CMK (cell line): ENCODE measurements at regions not wholly inside any gene's neighbourhood (a gene's known extent, or its start where the extent isn't known, plus 50 kb on each side); places are given as distances from the start of the nearest gene placed in this dataset.
"Not testable (repeated sequence)": the region's sequence is repeated elsewhere in the genome, so short reads cannot be mapped to it uniquely, and the experiment has no call there.

Source experiments
- DNase-seq: peaks from one replicate; pipeline ENCODE4 v3.0.0-alpha.2; 2010; ENCODE audit warnings: low read depth

DNA sequence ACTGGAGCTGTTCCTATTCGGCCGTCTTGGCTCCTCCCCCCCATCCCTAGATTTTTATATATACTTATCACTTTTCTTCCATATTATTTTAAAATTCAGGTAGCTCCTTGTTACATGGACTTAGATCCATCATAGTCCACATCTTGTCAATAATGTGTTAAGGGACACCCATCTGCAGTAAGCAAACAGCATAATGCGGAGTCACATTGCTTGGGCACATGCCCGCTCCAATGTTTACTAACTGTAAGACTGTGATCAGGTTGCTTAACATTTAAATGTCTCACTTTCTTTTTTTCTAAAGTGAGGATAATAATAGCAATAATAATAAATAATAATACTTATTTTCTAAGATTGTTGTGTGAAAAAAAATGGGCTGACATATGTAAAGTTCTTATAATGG, 303.2 kb upstream of the SOX14 start:
- no peak for DNase-seq

DNA sequence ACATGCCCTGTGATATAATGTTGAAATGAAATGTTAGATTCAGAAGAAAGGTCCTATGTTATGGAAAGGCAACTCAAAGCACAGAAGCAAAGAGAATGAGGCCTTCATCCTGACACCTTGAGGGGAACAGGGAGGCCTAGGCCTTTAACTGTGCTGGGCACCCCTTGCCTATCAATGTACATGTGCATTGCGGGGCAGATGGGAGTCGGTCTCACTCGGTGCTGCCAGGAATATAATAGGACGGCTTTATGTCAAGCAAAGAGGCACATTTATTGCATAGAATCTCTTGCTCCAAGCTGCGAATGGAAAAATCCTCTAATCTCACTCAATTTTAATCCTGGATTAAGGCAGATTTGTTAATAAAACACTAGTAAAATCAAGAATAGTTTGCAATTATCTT, 301.0 kb upstream of the SOX14 start:
- no peak for DNase-seq

DNA sequence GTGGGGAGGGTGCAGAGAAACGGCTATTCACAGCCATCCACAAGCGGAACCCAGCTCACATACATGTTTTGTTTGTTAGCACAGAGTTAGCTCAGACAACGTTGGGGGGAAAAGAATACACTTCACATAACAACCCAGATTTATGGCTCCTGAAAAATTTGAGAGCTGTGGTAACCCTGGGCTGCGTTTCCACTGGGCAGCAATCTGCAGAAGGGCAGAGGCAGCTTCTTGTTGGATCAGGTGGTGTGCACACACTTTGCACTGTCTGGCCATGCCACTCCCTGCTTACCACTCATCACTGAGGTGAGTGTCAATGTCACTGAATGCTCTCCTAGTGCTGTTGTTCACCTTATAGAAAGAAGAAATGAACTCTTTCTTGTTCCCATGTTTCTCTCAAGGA, 299.8 kb upstream of the SOX14 start:
- no peak for DNase-seq

DNA sequence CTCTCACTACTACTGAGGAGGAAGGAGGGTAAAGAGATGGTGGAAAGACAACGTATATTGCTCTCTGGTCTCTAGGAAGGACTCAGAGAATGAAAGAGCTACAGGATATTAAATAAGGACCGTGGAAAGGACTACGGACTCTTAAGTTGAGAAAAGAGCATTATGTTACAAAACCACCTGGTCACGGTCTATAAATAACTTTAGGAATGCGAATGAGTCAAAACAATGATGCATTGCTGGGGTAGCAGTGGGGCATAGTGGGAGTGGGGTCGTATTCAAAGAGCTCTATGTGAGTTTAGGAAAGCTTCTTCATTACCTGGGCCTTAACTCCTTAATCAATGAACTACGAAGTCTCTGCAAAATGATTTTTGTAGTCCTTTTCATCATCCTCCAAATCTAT, 295.7 kb upstream of the SOX14 start:
- no peak for DNase-seq

DNA sequence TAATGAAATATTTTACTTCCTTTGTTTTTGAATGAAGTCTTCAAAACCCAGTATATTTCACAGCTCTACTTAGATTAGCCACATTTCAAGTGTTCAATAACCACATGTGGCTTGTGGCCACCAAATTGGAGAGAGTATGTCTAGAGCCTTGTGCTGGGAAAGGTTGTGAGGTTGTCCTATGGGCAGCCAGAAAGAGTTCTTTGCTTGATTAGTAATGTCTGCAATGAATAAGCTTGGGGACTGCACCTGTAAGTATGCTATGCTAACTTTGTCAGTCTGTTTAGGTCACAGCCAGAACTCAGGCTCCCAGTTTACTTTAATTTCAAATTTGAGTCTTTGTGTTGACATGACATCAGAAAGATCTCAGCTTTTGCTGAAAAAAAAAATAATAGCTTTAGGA, 294.9 kb upstream of the SOX14 start:
- no peak for DNase-seq

DNA sequence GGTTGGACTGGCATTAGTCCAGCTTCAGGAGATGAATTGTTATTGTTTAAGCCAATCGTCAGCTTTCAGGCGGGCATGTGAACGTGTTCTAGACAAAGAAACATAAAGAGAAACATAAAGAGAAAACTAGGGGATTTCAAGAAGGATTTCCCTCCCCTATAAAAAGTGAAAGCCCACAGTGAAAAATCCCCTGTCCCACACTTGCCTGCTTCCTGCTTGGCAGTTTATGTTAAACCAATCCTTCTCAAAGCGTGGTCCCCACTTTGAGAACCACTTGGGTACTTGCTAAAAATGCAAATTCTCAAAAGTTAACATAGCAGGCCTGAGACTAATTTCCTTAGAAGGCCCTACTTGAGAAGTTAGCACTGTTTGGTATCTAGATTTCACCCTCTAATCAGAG, 293.0 kb upstream of the SOX14 start:
- DNase-seq, result no peak

DNA sequence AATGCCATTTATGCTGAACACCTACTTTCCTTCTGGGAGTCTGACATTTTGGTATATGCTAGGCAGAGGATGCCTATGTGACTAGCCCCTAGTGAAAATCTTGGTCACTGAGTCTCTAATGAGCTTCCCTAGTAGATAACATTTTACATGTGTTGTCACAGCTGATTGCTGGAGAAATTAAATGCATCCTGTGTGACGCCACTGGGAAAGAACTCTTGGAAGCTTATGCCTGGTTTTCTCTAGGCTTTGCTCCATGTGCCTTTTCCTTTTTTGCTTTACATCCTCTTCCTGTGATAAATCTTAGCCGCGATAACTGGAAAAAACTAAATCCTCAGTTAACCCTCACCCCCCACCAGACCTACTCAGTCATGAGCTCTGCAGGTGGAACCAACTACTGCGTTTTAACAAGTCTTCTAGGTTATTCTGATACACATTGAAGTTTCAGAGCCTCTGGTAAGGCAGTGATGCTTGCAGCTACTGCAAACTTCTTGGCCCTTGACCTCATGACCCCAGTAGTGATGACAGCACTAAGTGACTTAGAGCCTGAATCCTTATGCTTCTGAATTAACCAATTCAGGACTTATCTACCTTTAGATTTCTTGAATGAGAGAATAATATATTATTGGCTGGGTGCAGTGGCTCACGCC, 292.4 kb upstream of the SOX14 start:
- DNase-seq, result no peak

DNA sequence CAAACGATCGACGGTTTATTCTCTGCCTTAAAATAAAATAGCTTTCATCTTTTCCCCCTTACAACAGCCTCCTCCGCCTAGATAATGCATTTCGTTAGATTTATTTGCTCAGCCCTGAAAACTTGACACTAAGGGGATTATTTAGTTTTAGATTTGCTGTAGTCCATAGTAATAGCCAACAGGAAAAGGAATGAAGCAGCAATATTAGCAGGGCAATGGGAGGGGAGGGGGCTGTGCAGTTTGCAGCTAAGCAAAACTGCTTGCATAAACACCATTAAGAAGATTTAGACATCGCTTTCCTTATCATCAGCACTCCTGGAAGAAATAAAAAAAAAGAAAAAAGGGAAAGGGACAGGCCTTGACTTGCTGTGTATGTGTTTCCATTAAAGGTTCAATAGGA, 286.5 kb upstream of the SOX14 start:
- DNase-seq, result no peak

DNA sequence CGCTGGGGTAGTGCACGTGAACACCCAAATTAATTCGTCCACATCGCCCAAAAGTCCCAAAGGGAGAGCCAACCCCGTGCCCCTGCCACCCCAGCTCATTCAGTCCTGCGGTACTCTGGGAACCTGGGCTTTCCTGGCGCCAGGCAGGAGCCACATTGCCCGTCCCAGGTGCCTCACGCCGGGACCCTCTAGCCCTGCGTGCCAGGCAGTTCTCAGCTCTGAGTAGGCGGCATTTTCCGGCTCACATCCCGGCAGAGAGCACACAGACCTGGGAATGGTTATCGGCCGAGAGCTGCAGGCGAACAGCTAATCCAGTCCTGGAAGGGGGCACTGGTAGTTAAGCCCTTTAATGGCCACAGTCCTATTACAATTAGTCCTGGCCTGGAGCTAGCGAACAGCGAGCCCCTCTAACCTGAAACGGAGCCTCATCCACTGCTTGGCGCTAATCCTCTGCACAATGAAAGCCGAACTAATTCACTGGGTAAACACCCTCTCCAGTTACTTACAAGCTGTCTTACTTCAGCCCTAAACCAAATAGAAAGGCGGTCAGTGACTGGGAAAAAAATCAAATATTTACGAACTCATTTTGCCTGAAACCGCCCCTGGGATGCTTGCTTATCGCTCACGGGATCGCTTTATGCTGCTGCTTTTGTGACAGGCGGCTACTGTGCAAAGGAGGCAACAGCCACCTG, 254.6 kb upstream of the SOX14 start:
- DNase-seq, result no peak

DNA sequence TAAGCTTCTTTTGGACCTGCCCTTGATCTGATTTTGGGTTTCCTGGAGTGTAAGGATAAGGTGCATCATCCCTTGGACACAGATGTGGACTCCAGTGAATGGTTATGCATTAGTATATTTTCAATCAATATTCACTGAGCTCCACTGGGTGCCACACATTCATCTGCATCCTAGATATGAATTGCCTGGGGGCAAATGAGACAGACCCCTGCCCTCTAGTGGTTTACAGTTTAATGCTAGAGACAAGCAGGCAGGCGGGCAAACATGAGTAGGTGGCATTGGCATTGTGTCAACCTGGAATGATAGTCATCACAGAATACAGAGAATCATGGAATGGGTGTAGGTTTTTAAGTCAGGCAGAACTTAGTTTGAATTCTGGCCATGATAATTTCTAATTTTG, 252.5 kb upstream of the SOX14 start:
- DNase-seq, result no peak

DNA sequence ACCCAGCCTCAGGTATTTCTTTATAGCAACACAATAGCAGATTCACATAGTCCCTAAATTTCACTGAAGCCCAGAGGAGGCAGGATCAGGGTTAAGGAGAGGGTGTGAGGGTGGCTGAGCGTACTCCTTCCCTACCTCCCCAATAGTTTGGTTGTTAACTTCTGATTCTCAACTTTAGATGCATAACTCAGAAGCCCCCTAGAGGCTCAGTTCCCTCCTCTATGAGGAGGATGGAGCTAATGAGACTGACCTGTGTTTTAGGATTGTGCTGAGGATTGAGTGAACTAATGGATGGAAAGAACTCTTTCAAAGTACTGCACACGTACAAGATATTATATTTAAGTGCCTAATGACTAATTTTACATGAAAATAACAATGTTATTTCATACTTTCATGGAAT, 249.3 kb upstream of the SOX14 start:
- no peak for DNase-seq

DNA sequence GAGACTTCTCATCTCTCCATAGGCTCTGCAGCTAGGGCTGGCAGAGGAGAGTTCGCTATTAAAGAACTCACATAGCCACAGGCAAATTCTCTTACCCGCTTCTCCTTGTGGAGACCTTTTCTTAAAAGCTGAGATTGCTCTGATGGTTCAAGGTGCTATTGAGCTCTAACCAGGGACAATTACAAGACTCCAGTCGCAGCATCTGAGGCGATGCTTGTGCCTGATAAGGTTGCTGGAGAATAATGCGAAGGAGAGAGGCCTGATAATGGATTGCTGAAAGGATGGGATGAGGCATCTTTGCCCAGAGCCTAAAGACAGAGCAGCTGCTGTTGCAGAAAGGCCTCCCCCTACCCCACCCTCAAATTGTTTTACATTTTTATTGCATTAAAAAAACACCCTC, 244.5 kb upstream of the SOX14 start:
- DNase-seq, result no peak

DNA sequence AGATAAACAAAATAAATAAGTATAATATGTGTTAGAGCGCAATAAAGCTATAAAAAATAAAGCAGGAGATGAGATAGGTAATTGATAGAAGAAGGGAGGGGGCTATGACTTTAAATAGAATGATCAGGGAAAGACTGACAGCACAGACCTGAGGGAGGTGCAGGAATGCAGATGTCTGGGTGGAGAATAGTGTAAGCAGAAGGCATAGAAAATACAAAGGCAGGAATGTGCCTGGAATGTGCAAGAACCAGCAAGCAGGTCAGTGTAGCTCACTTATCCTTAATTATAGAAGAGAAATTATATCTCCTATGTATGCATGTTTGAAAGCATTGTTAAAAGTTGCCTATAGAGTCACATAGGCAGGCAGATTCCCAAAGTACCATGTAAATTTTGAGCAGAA, 239.4 kb upstream of the SOX14 start:
- DNase-seq, result no peak

DNA sequence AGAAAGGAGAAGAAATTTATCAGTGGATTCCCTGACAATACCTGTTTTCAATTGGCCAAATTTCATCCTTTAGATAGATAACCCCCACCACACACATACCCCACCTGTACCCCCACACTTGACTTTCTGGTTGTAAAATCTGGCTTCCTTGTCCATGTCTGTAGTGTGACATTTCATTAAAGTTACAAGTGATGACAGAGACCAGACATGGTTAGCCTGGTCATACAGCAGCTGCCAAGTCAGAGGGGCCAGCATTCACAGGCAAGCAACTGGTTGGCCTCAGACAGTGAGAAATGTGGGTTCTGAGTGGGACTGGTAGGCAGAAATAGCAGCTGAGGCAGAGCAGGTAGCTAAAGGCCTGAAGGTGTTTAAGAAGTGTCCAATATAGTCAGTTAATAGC, 238.6 kb upstream of the SOX14 start:
- no peak for DNase-seq

DNA sequence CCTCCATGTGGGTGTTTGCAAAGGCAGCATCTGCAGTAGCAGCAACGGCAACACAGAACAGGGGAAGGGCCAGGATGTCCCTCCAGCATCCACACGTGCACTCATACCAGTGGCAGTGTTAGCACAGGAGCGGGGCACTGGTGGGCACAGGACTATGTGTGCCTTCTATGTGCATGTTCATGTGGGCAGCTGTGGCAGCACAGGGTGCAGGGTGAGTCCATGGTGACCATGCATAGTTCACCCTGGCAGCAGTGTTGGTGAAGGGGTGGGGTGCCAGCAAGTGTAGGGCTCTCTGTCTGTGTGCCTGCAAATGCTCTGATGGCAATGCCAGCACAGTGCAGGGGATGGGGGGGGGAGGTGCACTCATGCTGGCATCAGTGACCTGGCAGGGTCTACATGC, 222.1 kb upstream of the SOX14 start:
- DNase-seq, result no peak

DNA sequence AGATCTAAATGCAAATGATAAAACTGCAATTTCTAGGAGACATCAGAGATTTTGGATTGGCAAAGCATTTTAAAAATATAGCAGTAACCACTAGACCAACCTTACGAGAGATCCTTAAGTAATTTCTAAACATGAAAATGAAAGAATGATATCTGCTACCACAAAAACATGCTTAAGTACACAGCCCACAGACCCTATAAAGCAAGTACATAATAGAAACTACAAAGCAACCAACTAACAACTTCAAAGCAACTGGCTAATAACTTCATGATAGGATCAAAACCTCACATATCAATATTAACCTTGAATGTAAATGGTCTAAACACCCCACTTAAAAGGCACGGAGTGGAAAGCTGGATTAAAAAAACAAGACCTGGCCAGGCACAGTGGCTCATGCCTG, 209.9 kb upstream of the SOX14 start:
- no peak for DNase-seq

DNA sequence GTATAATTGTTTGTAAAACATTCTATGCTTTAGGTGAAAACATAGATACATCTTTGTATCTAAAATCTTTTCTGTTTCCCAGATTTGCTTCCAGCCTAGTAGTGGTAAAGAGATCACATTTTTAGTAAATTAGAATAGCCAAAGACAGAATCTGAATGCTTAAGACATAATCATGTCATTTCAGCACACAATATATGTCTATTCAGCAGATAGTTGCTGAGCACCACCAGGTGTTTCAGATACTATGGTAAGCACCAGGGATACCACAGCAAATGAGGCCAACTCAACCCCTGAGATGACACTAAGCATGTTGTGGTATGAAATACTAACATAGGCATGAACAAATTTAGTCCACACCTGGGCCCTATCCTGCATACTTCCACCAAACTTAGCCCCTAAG, 195.2 kb upstream of the SOX14 start:
- no peak for DNase-seq

DNA sequence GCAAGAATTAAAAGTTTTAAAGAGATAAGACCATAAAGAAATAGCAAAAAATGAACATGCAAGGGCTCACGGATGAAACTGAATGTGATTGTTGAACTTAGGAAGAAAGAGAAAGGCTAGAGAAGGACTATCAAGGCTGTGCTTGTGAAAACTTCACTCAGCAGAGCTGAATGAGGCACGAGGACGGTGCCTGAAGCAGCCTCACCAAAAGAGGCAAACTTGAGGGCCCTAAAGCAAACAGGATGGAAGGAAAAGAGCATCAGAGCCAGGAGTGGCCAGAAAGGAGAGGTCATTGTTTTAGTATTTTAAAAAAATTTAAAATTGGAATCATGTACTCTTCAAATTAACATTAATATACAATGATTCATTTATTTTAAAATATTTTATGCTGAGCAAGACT, 191.2 kb upstream of the SOX14 start:
- DNase-seq, result no peak

DNA sequence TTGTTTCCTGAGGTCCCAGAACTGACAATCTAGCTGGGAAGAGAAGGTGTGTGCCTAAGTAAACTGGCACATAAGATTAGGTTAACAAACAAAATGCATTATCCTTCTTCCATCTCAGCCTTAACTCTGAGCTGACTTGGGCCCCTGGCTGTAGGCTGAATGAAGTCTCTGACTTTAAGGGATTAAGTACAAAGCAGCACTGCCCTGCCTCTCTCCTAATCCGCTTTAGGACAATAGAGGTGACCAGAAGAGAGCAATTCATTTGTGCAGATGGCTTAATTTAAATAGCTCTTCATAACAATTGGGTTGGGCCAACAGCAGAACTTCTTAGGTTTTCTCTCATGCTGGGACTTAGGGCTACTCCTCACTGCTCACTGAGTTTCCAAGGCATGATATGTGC, 181.6 kb upstream of the SOX14 start:
- no peak for DNase-seq

DNA sequence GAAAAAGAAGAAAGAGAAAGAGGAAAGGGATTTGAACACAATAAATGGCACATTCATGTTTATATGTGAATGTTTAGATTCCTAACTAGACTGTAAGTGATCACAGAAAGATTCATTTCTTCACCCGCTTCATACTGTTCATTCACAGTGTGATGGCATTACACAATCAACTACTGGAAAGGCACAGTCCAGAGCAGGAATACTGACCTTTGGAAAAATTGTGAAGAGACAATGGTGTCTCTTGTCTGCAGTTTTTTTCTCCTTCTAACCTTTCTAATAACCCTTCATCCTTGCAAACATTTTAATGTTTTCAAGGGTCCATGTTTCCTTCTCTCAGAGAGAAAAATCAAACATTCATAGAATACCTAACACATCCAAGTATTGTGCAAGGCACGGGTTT, 180.9 kb upstream of the SOX14 start:
- DNase-seq, result no peak

DNA sequence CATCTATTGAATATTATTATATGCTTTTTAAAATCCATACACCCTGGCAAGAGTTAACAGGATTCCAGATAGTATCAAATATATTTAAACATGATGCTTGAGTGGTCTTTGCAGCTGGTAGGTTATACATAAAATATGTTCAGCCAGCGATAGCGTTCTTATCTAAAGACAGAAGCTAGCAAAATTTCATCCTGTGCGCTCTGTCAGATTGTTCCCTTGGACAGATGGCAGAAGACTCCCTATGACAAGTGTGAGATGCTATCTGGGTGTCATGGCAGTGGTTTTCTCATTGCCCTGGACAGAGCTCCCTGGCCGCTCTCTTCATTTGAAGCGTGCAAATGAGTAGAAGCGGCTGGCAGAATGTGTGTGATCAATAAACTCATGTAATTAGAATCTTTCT, 175.2 kb upstream of the SOX14 start:
- DNase-seq, result no peak

DNA sequence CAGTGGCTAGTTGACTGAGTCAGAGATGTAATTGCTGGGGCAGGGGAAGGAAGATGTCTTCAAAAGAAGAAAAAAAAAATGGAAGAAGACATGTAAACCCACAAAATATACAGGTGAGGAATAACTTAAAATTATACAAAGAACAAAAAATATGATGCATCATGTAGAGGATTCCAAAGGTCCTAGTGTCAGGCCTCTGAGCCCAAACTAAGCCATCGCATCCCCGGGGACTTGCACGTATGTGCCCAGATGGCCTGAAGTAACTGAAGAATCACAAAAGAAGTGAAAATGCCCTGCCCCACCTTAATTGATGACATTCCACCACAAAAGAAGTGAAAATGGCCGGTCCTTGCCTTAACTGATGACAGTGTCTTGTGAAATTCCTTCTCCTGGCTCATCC, 168.7 kb upstream of the SOX14 start:
- not testable (repeated sequence) for DNase-seq

DNA sequence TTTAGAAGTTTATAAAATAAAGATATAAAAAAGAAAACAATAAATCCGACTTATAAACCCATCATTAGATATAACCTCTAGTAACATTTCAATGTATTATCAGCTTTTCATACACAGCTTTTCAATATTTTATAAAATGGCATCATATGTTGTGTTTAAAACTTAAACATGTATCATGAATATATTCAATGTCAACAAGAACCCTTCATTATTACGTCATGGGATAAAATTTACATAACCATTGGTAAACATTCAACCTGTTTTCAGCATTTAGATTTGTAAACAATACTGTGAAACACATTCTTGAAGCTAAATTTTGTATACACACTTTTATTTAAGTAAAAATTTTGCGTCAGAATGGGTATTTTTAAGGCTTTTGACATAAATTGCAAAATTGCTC, 153.4 kb upstream of the SOX14 start:
- no peak for DNase-seq

DNA sequence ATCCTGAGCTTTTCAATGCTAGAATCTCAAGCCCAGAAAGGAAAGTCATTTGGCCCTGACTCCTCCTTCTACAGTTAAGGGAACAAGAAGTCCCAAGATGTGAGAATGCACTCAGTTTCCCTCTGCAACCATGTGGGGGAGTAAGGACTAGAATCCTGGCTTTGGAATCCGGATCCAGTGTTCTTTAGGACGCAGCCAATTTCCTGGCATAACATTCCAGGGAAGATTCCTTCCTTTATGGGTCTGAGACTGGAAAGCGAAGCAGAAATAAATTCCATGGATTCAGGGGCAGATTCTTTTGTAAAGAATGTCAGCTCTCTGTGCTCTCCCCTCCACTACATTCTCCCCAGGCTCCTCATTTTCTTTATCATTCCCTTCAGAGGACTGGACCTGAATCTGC, 151.8 kb upstream of the SOX14 start:
- DNase-seq, result no peak
